K562 (cell line): ENCODE measurements at regions not wholly inside any gene's neighbourhood (a gene's known extent, or its start where the extent isn't known, plus 50 kb on each side); places are given as distances from the start of the nearest gene placed in this dataset.

ENCODE experiments used
- C11orf30 ChIP-seq: fragments of 450-650 bp; IDR thresholded peaks from 2 replicates; pipeline ENCODE4 v1.6.1; 2016; ENCODE audit warnings: low read depth, mild to moderate bottlenecking
- CEBPG ChIP-seq, 3 experiments: fragments of 200-800 bp in 1 of 3; sonication (Bioruptor generic) in 1 of 3; sonication (generic) in 1 of 3; formaldehyde crosslinking in 1 of 3; IDR thresholded peaks in 2 of 3; conservative IDR thresholded peaks in 1 of 3; 2 replicates each; pipeline versions ENCODE4 v1.6.1 to v1.8.0; 2016 to 2022; ENCODE audit warnings: missing compliant biosample characterization in 2 of 3, missing genetic modification characterization in 2 of 3, mild to moderate bottlenecking in 1 of 3, missing genetic modification reagents in 1 of 3
- DPF2 ChIP-seq: fragments of 450-650 bp; IDR thresholded peaks from 2 replicates; pipeline ENCODE4 v1.6.1; 2016
- E2F1 ChIP-seq: sonication (generic); formaldehyde crosslinking; IDR thresholded peaks from 2 replicates; pipeline ENCODE4 v1.8.1; 2023; ENCODE audit warnings: mild to moderate bottlenecking, missing genetic modification reagents, moderate library complexity
- ESRRA ChIP-seq: fragments of 450-650 bp; IDR thresholded peaks from 2 replicates; pipeline ENCODE4 v1.6.1; 2014; ENCODE audit warnings: low read depth, mild to moderate bottlenecking, moderate library complexity, borderline replicate concordance
- ETV6 ChIP-seq, 3 experiments: fragments of 150-350 bp in 1 of 3; sonication (generic) in 1 of 3; formaldehyde crosslinking in 1 of 3; IDR thresholded peaks; 2 replicates each; pipeline versions ENCODE4 v1.6.1 to v1.8.0; 2014 to 2022; ENCODE audit warnings: borderline replicate concordance in 2 of 3, low read depth in 2 of 3, antibody characterized with exemption in 1 of 3, low read length in 1 of 3, mild to moderate bottlenecking in 1 of 3, missing genetic modification reagents in 1 of 3
- GATA2 ChIP-seq: sonication (generic); formaldehyde crosslinking; IDR thresholded peaks from 2 replicates; pipeline ENCODE4 v1.4.0; 2020; ENCODE audit warnings: mild to moderate bottlenecking, missing genetic modification reagents
- KDM1A ChIP-seq, 2 experiments: fragments of 450-650 bp; IDR thresholded peaks; 2 replicates each; pipeline ENCODE4 v1.6.1; 2016; ENCODE audit warnings: mild to moderate bottlenecking in 2 of 2
- KLF1 ChIP-seq: fragments of 450-650 bp; IDR thresholded peaks from 2 replicates; pipeline ENCODE4 v1.6.1; 2016; ENCODE audit warnings: missing genetic modification characterization, missing compliant biosample characterization
- MAZ ChIP-seq, 2 experiments: fragments of 450-650 bp in 1 of 2; sonication (generic) in 1 of 2; formaldehyde crosslinking; IDR thresholded peaks in 1 of 2; conservative IDR thresholded peaks in 1 of 2; 2 replicates each; pipeline versions ENCODE4 v1.4.0 to v1.5.0; 2020; ENCODE audit warnings: mild to moderate bottlenecking in 1 of 2, missing genetic modification reagents in 1 of 2
- MTA1 ChIP-seq: fragments of 450-650 bp; IDR thresholded peaks from 2 replicates; pipeline ENCODE4 v1.6.1; 2017; ENCODE audit warnings: borderline replicate concordance
- PML ChIP-seq: IDR thresholded peaks from 2 replicates; pipeline ENCODE4 v1.6.1; 2012; ENCODE audit warnings: low read length, inconsistent platforms
- POLR3A ChIP-seq: IDR thresholded peaks from 2 replicates; pipeline ENCODE4 v1.6.1; 2011; ENCODE audit warnings: borderline replicate concordance, mild to moderate bottlenecking, moderate library complexity; ENCODE audit not compliant: insufficient read length, insufficient read depth; ENCODE audit errors: extremely low read depth
- RBM15 ChIP-seq: fragments of 200-400 bp; formaldehyde crosslinking; IDR thresholded peaks from 2 replicates; pipeline ENCODE4 v1.6.1; 2018; ENCODE audit warnings: mild to moderate bottlenecking, low read length, moderate library complexity; ENCODE audit not compliant: insufficient read depth
- RFX7 ChIP-seq: fragments of 250-450 bp; sonication (Bioruptor Pico); IDR thresholded peaks from 2 replicates; pipeline ENCODE4 v1.5.1; 2021; ENCODE audit warnings: mild to moderate bottlenecking
- SRF ChIP-seq, 2 experiments: fragments of 250-450, 450-650 bp in 1 of 2; sonication (Bioruptor Pico) in 1 of 2; sonication (generic) in 1 of 2; formaldehyde crosslinking; IDR thresholded peaks; 2 replicates each; pipeline versions ENCODE4 v1.5.0 to v1.5.1; 2020 to 2022; ENCODE audit warnings: mild to moderate bottlenecking in 1 of 2, missing genetic modification reagents in 1 of 2
- ZBTB2 ChIP-seq: fragments of 450-650 bp; IDR thresholded peaks from 2 replicates; pipeline ENCODE4 v1.6.1; 2016; ENCODE audit warnings: antibody characterized with exemption
- TF ChIP-seq, protein P1 (sequence below): fragments of 250-450 bp; sonication (Bioruptor Pico); IDR thresholded peaks from 2 replicates; pipeline ENCODE4 v1.4.0; 2020
- TF ChIP-seq, protein P2 (sequence below): fragments of 250-450 bp; sonication (Bioruptor Pico); IDR thresholded peaks from 2 replicates; pipeline ENCODE4 v1.5.0; 2021; ENCODE audit warnings: mild to moderate bottlenecking, borderline replicate concordance

DNA sequence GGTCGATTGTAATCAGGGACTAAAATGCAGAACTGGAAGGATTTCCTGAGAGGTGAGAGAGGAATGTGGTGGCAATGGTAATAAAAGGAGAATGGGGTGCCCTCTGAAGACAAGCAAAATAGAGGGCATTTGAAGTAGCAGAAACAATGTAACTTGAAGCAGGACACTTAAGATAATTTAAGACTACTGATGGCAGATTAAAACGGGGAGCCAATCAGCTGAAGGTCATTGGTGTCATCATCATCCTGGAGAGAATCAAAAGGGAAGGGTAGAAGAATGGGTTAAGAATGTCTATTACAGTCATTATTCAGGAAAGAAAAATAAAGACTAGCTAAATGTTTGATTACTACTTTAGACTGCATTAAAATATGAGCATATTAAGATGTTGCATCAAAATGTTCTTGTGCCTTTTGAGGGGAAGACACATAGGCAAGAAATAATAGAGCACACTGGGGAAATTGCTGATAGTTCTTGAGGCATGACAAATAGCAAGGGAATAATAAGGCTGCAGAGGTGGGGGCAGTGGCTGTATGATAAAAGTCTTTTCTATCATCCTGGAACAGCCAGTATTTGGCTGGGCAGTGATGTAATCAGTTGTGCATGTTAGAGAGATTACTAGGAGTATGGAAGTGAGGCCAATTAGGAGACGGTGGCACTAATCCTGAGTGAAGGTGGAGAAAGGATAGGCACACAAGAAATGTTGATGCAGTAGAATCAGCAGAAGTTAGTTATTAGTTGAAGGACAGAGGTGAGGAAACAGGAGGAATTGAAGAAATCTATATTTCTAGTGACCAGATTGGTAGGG lies 60.2 kb downstream of the CCDC71L start (continued):
- TF ChIP-seq ZBTB2 (no peak), SRF (CRISPR knock-in tag; IDR thresholded peaks at IDR 0.05) (no peak), MTA1 (peak; percentile 41; the same call in 1 of the 2 replicates), PML (peak; percentile 38; the same call in 1 of the 2 replicates), POLR3A (no peak), MAZ (CRISPR knock-in tag; conservative IDR thresholded peaks at IDR 0.05 in 1 of 2, IDR thresholded peaks at IDR 0.05 in 1 of 2) (peak; percentile 47 to 56; a peak in 1 of 4 replicates), ESRRA (peak; percentile 81; the same call in 1 of the 2 replicates), RFX7 (CRISPR knock-in tag) (no peak), GATA2 (CRISPR knock-in tag) (peak; percentile 34; the same call in 1 of the 2 replicates), C11orf30 (0 out of 2 replicates have a peak, but pooled peaks have one; percentile 20), ETV6 (IDR thresholded peaks at IDR 0.05; ENCODE audit: borderline replicate concordance in 1 of 2, low read depth in 2 of 2, low read length in 1 of 2) (no peak), ETV6 (CRISPR knock-in tag; IDR thresholded peaks at IDR 0.05; ENCODE audit: borderline replicate concordance) (no peak), E2F1 (CRISPR knock-in tag) (no peak), CEBPG (CRISPR knock-in tag; IDR thresholded peaks at IDR 0.05) (no peak), CEBPG (tag; conservative IDR thresholded peaks at IDR 0.05 in 1 of 2, IDR thresholded peaks at IDR 0.05 in 1 of 2) (peak; percentile 54 to 64; a peak in 2 of 4 replicates), KDM1A (IDR thresholded peaks at IDR 0.05) (peak in 1 of 2 experiments; percentile 16; a peak in 1 of 4 replicates), KLF1 (tag) (no peak), RBM15 (no peak), DPF2 (peak; percentile 87)
- TF ChIP-seq, protein P1, sequence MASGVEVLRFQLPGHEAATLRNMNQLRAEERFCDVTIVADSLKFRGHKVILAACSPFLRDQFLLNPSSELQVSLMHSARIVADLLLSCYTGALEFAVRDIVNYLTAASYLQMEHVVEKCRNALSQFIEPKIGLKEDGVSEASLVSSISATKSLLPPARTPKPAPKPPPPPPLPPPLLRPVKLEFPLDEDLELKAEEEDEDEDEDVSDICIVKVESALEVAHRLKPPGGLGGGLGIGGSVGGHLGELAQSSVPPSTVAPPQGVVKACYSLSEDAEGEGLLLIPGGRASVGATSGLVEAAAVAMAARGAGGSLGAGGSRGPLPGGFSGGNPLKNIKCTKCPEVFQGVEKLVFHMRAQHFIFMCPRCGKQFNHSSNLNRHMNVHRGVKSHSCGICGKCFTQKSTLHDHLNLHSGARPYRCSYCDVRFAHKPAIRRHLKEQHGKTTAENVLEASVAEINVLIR, result no peak
- TF ChIP-seq, protein P2, sequence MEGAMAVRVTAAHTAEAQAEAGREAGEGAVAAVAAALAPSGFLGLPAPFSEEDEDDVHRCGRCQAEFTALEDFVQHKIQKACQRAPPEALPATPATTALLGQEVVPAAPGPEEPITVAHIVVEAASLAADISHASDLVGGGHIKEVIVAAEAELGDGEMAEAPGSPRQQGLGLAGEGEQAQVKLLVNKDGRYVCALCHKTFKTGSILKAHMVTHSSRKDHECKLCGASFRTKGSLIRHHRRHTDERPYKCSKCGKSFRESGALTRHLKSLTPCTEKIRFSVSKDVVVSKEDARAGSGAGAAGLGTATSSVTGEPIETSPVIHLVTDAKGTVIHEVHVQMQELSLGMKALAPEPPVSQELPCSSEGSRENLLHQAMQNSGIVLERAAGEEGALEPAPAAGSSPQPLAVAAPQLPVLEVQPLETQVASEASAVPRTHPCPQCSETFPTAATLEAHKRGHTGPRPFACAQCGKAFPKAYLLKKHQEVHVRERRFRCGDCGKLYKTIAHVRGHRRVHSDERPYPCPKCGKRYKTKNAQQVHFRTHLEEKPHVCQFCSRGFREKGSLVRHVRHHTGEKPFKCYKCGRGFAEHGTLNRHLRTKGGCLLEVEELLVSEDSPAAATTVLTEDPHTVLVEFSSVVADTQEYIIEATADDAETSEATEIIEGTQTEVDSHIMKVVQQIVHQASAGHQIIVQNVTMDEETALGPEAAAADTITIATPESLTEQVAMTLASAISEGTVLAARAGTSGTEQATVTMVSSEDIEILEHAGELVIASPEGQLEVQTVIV (CRISPR knock-in tag), result no peak
